ENCODE measurements at regions not wholly inside any gene's neighbourhood (a gene's known extent, or its start where the extent isn't known, plus 50 kb on each side); places are given as distances from the start of the nearest gene placed in this dataset.

DNA sequence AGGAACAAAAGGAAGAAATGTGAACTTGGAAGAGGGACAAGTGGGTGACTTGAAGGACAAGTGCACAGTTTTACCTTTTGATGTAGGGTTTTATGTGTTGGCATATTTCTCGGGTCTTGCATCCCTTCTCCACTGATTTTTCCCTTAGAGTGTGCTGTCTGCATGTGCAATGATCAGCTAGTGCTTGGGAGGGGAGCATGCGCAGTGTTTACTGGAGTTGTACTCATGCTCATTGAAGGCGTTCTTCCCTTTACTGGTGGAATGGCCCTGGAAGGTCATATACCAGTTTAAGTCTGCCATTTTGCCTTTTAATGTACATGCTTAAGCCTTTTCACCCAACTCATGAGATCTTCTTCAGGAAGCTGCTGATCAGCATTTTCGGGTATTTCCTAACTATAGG lies 1168.0 kb downstream of the SUCLG1 start:
- TF ChIP-seq CTCF (IDR thresholded peaks at IDR 0.05 in 2 of 3, conservative IDR thresholded peaks at IDR 0.05 in 1 of 3; ENCODE audit: control insufficient read depth in 2 of 3, extremely low read depth in 1 of 3, insufficient read depth in 1 of 3, low read depth in 3 of 3, low read length in 3 of 3), result no peak
- TF ChIP-seq YY1 (IDR thresholded peaks at IDR 0.05; ENCODE audit: low read depth, low read length), result no peak
- TF ChIP-seq EZH2 (IDR thresholded peaks at IDR 0.05; ENCODE audit: borderline replicate concordance, control insufficient read depth, low read depth, low read length), result no peak
- TF ChIP-seq ASH2L (IDR thresholded peaks at IDR 0.05; ENCODE audit: borderline replicate concordance, low read depth), result no peak
- TF ChIP-seq MAX (IDR thresholded peaks at IDR 0.05; ENCODE audit: low read depth, low read length), result no peak
- TF ChIP-seq FOS (IDR thresholded peaks at IDR 0.05; ENCODE audit: borderline replicate concordance, extremely low read depth, insufficient read length), result no peak
